ENCODE measurements at regions not wholly inside any gene's neighbourhood (a gene's known extent, or its start where the extent isn't known, plus 50 kb on each side); places are given as distances from the start of the nearest gene placed in this dataset.
"Not testable (repeated sequence)": the region's sequence is repeated elsewhere in the genome, so short reads cannot be mapped to it uniquely, and the experiment has no call there.

- DNase-seq (ENCODE audit: low spot score) = not testable (repeated sequence)
Measured at GRCh38 chr9:66765531-66765930, 135.0 kb upstream of the ZNF658 start.

- not testable (repeated sequence) for DNase-seq (ENCODE audit: low spot score)
Measured at GRCh38 chr9:66771504-66771903, 129.0 kb upstream of the ZNF658 start.

GRCh38 chr9:66774618-66775017, 125.9 kb upstream of the ZNF658 start:
- not testable (repeated sequence) for DNase-seq (ENCODE audit: low spot score)

GRCh38 chr9:66779944-66780661, 120.4 kb upstream of the ZNF658 start:
- DNase-seq (ENCODE audit: low spot score) = not testable (repeated sequence)

GRCh38 chr9:66781240-66781639, 119.3 kb upstream of the ZNF658 start:
- not testable (repeated sequence) for DNase-seq (ENCODE audit: low spot score)

- not testable (repeated sequence) for DNase-seq (ENCODE audit: low spot score)
Measured at GRCh38 chr9:66782010-66782409, 118.5 kb upstream of the ZNF658 start.

GRCh38 chr9:66785603-66786002, 114.9 kb upstream of the ZNF658 start:
- DNase-seq (ENCODE audit: low spot score) = not testable (repeated sequence)

GRCh38 chr9:66791092-66791750, 109.3 kb upstream of the ZNF658 start:
- not testable (repeated sequence) for DNase-seq (ENCODE audit: low spot score)

- not testable (repeated sequence) for DNase-seq (ENCODE audit: low spot score)
Measured at GRCh38 chr9:66794769-66795168, 105.8 kb upstream of the ZNF658 start.

GRCh38 chr9:66795723-66796503, 104.6 kb upstream of the ZNF658 start:
- not testable (repeated sequence) for DNase-seq (ENCODE audit: low spot score)

GRCh38 chr9:66797905-66798616, 102.5 kb upstream of the ZNF658 start:
- DNase-seq (ENCODE audit: low spot score) = not testable (repeated sequence)

GRCh38 chr9:66803619-66804018, 96.9 kb upstream of the ZNF658 start:
- not testable (repeated sequence) for DNase-seq (ENCODE audit: low spot score)

GRCh38 chr9:66810247-66810646, 90.3 kb upstream of the ZNF658 start:
- not testable (repeated sequence) for DNase-seq (ENCODE audit: low spot score)

GRCh38 chr9:66812367-66812766, 88.2 kb upstream of the ZNF658 start:
- not testable (repeated sequence) for DNase-seq (ENCODE audit: low spot score)

- not testable (repeated sequence) for DNase-seq (ENCODE audit: low spot score)
Measured at GRCh38 chr9:66812967-66813366, 87.6 kb upstream of the ZNF658 start.

GRCh38 chr9:66814038-66814437, 86.5 kb upstream of the ZNF658 start:
- not testable (repeated sequence) for DNase-seq (ENCODE audit: low spot score)

- DNase-seq (ENCODE audit: low spot score) = not testable (repeated sequence)
Measured at GRCh38 chr9:66819510-66819909, 81.0 kb upstream of the ZNF658 start.

GRCh38 chr9:66820014-66820660, 80.4 kb upstream of the ZNF658 start:
- not testable (repeated sequence) for DNase-seq (ENCODE audit: low spot score)

GRCh38 chr9:66824169-66824568, 76.4 kb upstream of the ZNF658 start:
- DNase-seq (ENCODE audit: low spot score) = not testable (repeated sequence)

GRCh38 chr9:66829853-66830252, 70.7 kb upstream of the ZNF658 start:
- DNase-seq (ENCODE audit: low spot score) = not testable (repeated sequence)
